H1 (cell line): ENCODE measurements at regions not wholly inside any gene's neighbourhood (a gene's known extent, or its start where the extent isn't known, plus 50 kb on each side); places are given as distances from the start of the nearest gene placed in this dataset.

Experiments
- CTCF ChIA-PET: fragments of 300-600 bp; sonication (Branson Sonifier 250); formaldehyde crosslinking; loops from one replicate; lab custom pipeline; 2021; ENCODE audit not compliant: partially characterized antibody; lab: Charles Lee
- POLR2A ChIA-PET: fragments of 300-600 bp; sonication (Branson Sonifier 250); formaldehyde crosslinking; loops from one replicate; lab custom pipeline; 2021; ENCODE audit warnings: inconsistent platforms; ENCODE audit not compliant: partially characterized antibody; lab: Charles Lee
- DNase-seq, 2 experiments: peaks; one replicate each; pipeline versions ENCODE4 v3.0.0 to v3.0.0-alpha.2; 2010 to 2022; ENCODE audit warnings: low spot score in 2 of 2, low read depth in 1 of 2, mixed read lengths in 1 of 2
- FAIRE-seq: peaks from 2 replicates; lab custom pipeline; 2011; peaks lifted over from hg19 to GRCh38; lab: Jason Lieb, UNC
- H2AFZ ChIP-seq: 2 replicates; pipeline ENCODE4 v1.8.1; 2012; ENCODE audit warnings: low read length, inconsistent platforms
- H2AK5ac ChIP-seq: 2 replicates; pipeline ENCODE4 v1.6.1; 2013; ENCODE audit warnings: low read depth, low read length
- H2BK120ac ChIP-seq: replicated peaks from 2 replicates; pipeline ENCODE3; 2013; ENCODE audit warnings: low read depth, low read length, inconsistent platforms
- H2BK12ac ChIP-seq: 2 replicates; pipeline ENCODE4 v1.6.1; 2013; ENCODE audit warnings: low read depth, low read length
- H2BK15ac ChIP-seq: 2 replicates; pipeline ENCODE4 v1.6.1; 2013; ENCODE audit warnings: low read length
- H2BK20ac ChIP-seq: 2 replicates; pipeline ENCODE4 v1.6.1; 2013; ENCODE audit warnings: low read length
- H2BK5ac ChIP-seq: 2 replicates; pipeline ENCODE4 v1.6.1; 2013; ENCODE audit warnings: low read depth, low read length
- H3K14ac ChIP-seq: 2 replicates; pipeline ENCODE4 v1.6.1; 2013; ENCODE audit warnings: inconsistent platforms; ENCODE audit not compliant: insufficient read length
- H3K18ac ChIP-seq: 2 replicates; pipeline ENCODE4 v1.6.1; 2013; ENCODE audit warnings: low read length; ENCODE audit errors: extremely low read depth
- H3K23ac ChIP-seq: 2 replicates; pipeline ENCODE4 v1.6.1; 2013; ENCODE audit warnings: inconsistent platforms; ENCODE audit not compliant: insufficient read length
- H3K23me2 ChIP-seq: 2 replicates; pipeline ENCODE4 v1.6.1; 2013; ENCODE audit warnings: low read depth, low read length
- H3K27ac ChIP-seq: 2 replicates; pipeline ENCODE4 v1.6.1; 2011; ENCODE audit warnings: low read depth, low read length, inconsistent platforms
- H3K27me3 ChIP-seq, 4 experiments: replicated peaks in 1 of 4; 1 replicate in 1 of 4; 2 replicates in 3 of 4; pipeline versions ENCODE4 v1.6.1 to v1.8.1; 2011 to 2013; ENCODE audit warnings: low read length in 3 of 4, mild to moderate bottlenecking in 3 of 4, inconsistent platforms in 2 of 4, mixed read lengths in 2 of 4, moderate library complexity in 1 of 4; ENCODE audit not compliant: control insufficient read depth in 3 of 4, insufficient read depth in 3 of 4; ENCODE audit errors: extremely low read depth in 1 of 4
- H3K36me3 ChIP-seq, 4 experiments: 2 replicates each; pipeline versions ENCODE4 v1.6.1 to v1.8.1; 2011 to 2013; ENCODE audit warnings: mild to moderate bottlenecking in 4 of 4, low read length in 3 of 4, moderate library complexity in 2 of 4, control low read depth in 1 of 4, inconsistent platforms in 1 of 4; ENCODE audit not compliant: insufficient read depth in 4 of 4, control insufficient read depth in 2 of 4
- H3K4ac ChIP-seq: replicated peaks from 2 replicates; pipeline ENCODE3; 2013; ENCODE audit warnings: low read length, low read depth, mixed read lengths, inconsistent platforms; ENCODE audit not compliant: insufficient read length
- H3K4me1 ChIP-seq, 4 experiments: replicated peaks in 1 of 4; 1 replicate in 1 of 4; 2 replicates in 3 of 4; pipeline versions ENCODE4 v1.6.1 to v1.8.1; 2011 to 2013; ENCODE audit warnings: low read length in 3 of 4, inconsistent platforms in 2 of 4, mixed read lengths in 1 of 4; ENCODE audit not compliant: insufficient read depth in 4 of 4, control insufficient read depth in 3 of 4
- H3K4me2 ChIP-seq, 2 experiments: 2 replicates each; pipeline versions ENCODE4 v1.6.1 to v1.8.1; 2011 to 2013; ENCODE audit warnings: low read depth in 2 of 2, low read length in 2 of 2, control low read depth in 1 of 2, inconsistent platforms in 1 of 2, mild to moderate bottlenecking in 1 of 2; ENCODE audit not compliant: insufficient read depth in 1 of 2
- H3K4me3 ChIP-seq, 4 experiments: fragments of 200-600, 300-600 bp in 1 of 4; sonication (generic), shearing (Covaris generic), sonication (Bioruptor Twin) in 1 of 4; 2 replicates each; pipeline versions ENCODE4 v1.5.1 to v1.8.1; 2011 to 2016; ENCODE audit warnings: low read length in 4 of 4, low read depth in 3 of 4, control low read depth in 2 of 4, inconsistent platforms in 2 of 4, mild to moderate bottlenecking in 2 of 4, mixed read lengths in 1 of 4, moderate library complexity in 1 of 4; ENCODE audit not compliant: insufficient read depth in 2 of 4; ENCODE audit errors: extremely low read depth in 1 of 4
- H3K56ac ChIP-seq: replicated peaks from 2 replicates; pipeline ENCODE3; 2013; ENCODE audit warnings: low read depth, mild to moderate bottlenecking, mixed read lengths, low read length, inconsistent platforms; ENCODE audit not compliant: insufficient read length
- H3K79me1 ChIP-seq: 2 replicates; pipeline ENCODE4 v1.6.1; 2013; ENCODE audit warnings: low read depth, low read length, control low read depth
- H3K79me2 ChIP-seq, 2 experiments: 2 replicates each; pipeline versions ENCODE4 v1.6.1 to v1.8.1; 2012 to 2013; ENCODE audit warnings: low read length in 2 of 2, mild to moderate bottlenecking in 2 of 2, inconsistent platforms in 1 of 2; ENCODE audit not compliant: insufficient read depth in 2 of 2, control insufficient read depth in 1 of 2
- H3K9ac ChIP-seq, 4 experiments: replicated peaks in 1 of 4; 1 replicate in 1 of 4; 2 replicates in 3 of 4; pipeline versions ENCODE4 v1.6.1 to v1.8.1; 2011 to 2013; ENCODE audit warnings: low read depth in 3 of 4, low read length in 3 of 4, control low read depth in 2 of 4, mild to moderate bottlenecking in 2 of 4, moderate library complexity in 2 of 4, inconsistent platforms in 1 of 4; ENCODE audit errors: extremely low read depth in 1 of 4
- H3K9me3 ChIP-seq, 2 experiments: 2 replicates each; pipeline versions ENCODE4 v1.6.1 to v1.8.1; 2012 to 2013; ENCODE audit warnings: mild to moderate bottlenecking in 2 of 2, moderate library complexity in 2 of 2, control low read depth in 1 of 2, inconsistent platforms in 1 of 2, low read depth in 1 of 2, low read length in 1 of 2, mixed read lengths in 1 of 2; ENCODE audit not compliant: insufficient read depth in 2 of 2
- H4K20me1 ChIP-seq, 2 experiments: replicated peaks in 1 of 2; 2 replicates each; pipeline versions ENCODE3 to v1.8.1; 2011 to 2013; ENCODE audit warnings: inconsistent platforms in 2 of 2, low read length in 2 of 2, mild to moderate bottlenecking in 1 of 2; ENCODE audit not compliant: insufficient read depth in 2 of 2, control insufficient read depth in 1 of 2
- H4K5ac ChIP-seq: 2 replicates; pipeline ENCODE4 v1.6.1; 2013; ENCODE audit warnings: low read length, low read depth, mixed read lengths, inconsistent platforms; ENCODE audit not compliant: insufficient read length
- H4K8ac ChIP-seq: 2 replicates; pipeline ENCODE4 v1.8.0; 2013; ENCODE audit warnings: mild to moderate bottlenecking, moderate library complexity, low read length, inconsistent platforms; ENCODE audit not compliant: insufficient read depth; ENCODE audit errors: extremely low read depth
- H4K91ac ChIP-seq: replicated peaks from 2 replicates; pipeline ENCODE3; 2013; ENCODE audit warnings: low read length, mixed read lengths, inconsistent platforms; ENCODE audit not compliant: insufficient read length
- CBX5 ChIP-seq: fragments of 300-800, 300-1000 bp; sonication (generic); IDR thresholded peaks from 2 replicates; pipeline ENCODE4 v1.7.1; 2016; ENCODE audit warnings: antibody characterized with exemption, low read length, low read depth
- MAFK ChIP-seq: IDR thresholded peaks from 2 replicates; pipeline ENCODE4 v1.6.1; 2012; ENCODE audit warnings: low read depth, mild to moderate bottlenecking, improper control_type of control experiment, low read length
- TAF7 ChIP-seq: optimal IDR thresholded peaks from 2 replicates; pipeline ENCODE3; 2011; ENCODE audit warnings: low read depth, mild to moderate bottlenecking, inconsistent platforms, low read length, moderate library complexity, borderline replicate concordance
- TEAD4 ChIP-seq: IDR thresholded peaks from 2 replicates; pipeline ENCODE4 v1.6.1; 2012; ENCODE audit warnings: low read depth, low read length, inconsistent platforms, mixed read lengths
- WGBS, 2 experiments: shearing (Covaris generic) in 1 of 2; methylation state at CpG; one replicate each; pipeline versions ENCODE4 v1.1.6 to v1.1.7; 2013 to 2015; ENCODE audit warnings: low lambda C conversion rate in 2 of 2, mixed read lengths in 2 of 2, inconsistent platforms in 1 of 2, low coverage in 1 of 2, missing lambda C conversion rate in 1 of 2; ENCODE audit not compliant: insufficient replicate concordance in 2 of 2, insufficient coverage in 1 of 2, insufficient read length in 1 of 2; ENCODE audit errors: extremely low coverage in 1 of 2, missing lambda C conversion rate in 1 of 2; 5-methylcytosine and 5-hydroxymethylcytosine counted together

GRCh38 chr1:88056881-88057280 is 627.2 kb upstream of the PKN2 start:
- no peak overlapping the region for H3K14ac ChIP-seq
- no peak overlapping the region for H2BK15ac ChIP-seq
- no peak overlapping the region for H2AFZ ChIP-seq
- TF ChIP-seq TAF7 (no peak), CBX5 (no peak), MAFK (peak; percentile 59; the same call in 1 of the 2 replicates), TEAD4 (no peak)
- no peaks in the 10 kb centered on the region for H3K27me3 ChIP-seq
- FAIRE-seq (no peak), DNase-seq (no peak)
- H3K9ac ChIP-seq = no peak overlapping the region
- H3K79me1 ChIP-seq = no peaks in the 10 kb centered on the region
- H2BK12ac ChIP-seq = no peak overlapping the region
- no peak overlapping the region for H3K4me2 ChIP-seq
- H3K4me1 ChIP-seq = no peaks in the 10 kb centered on the region
- H2AK5ac ChIP-seq = no peak overlapping the region
- H3K4ac ChIP-seq = no peak overlapping the region
- H3K18ac ChIP-seq = no peak overlapping the region
- H4K20me1 ChIP-seq = no peaks in the 10 kb centered on the region
- no peak overlapping the region for H4K8ac ChIP-seq
- H4K5ac ChIP-seq = no peak overlapping the region
- no peaks in the 10 kb centered on the region for H3K23me2 ChIP-seq
- no peak overlapping the region for H2BK120ac ChIP-seq
- 90% methylated on average over 3 of the region's 3 CpGs; no CpG with 5 or more reads in 1 of the 2 experiments for WGBS, 2 experiments
- no peaks in the 10 kb centered on the region for H3K9me3 ChIP-seq
- no peak overlapping the region for H2BK20ac ChIP-seq
- H2BK5ac ChIP-seq = no peak overlapping the region
- no peak overlapping the region for H3K23ac ChIP-seq
- H3K56ac ChIP-seq = no peak overlapping the region
- H3K4me3 ChIP-seq = no peak overlapping the region
- no peak overlapping the region for H4K91ac ChIP-seq
- H3K27ac ChIP-seq = no peak overlapping the region
- ChIA-PET POLR2A (no interaction called here), CTCF (interaction anchor here (0.5 to 1.8 kb wide), 3 partner anchors 10 to 47 kb away, joined by 3 read pairs; no protein-coding TSS in a partner anchor)
- no peaks in the 10 kb centered on the region for H3K36me3 ChIP-seq
- no peaks in the 10 kb centered on the region for H3K79me2 ChIP-seq
